ENCODE measurements at regions not wholly inside any gene's neighbourhood (a gene's known extent, or its start where the extent isn't known, plus 50 kb on each side); places are given as distances from the start of the nearest gene placed in this dataset.

GRCh38 chr5:176166427-176166826 is 71.8 kb upstream of the SIMC1 start:
- H3K9ac ChIP-seq (ENCODE audit: insufficient read depth, low read depth, low read length): no peak overlapping the region
- intact Hi-C loops (cut with micrococcal nuclease; ENCODE audit: unreplicated experiment): no loop called here
- ChIA-PET POLR2A (no interaction called here), CTCF (ENCODE audit: low intra/inter-chr PET ratio, low total read pairs) (no interaction called here)
- no peaks in the 10 kb centered on the region for H3K4me1 ChIP-seq (ENCODE audit: insufficient read depth, low read length)
- FAIRE-seq (no peak), DNase-seq (ENCODE audit: low spot score) (no peak), ATAC-seq (no peak)
- BruUV-seq (replicated peaks): no TSS peak
- no peaks in the 10 kb centered on the region for H4K20me1 ChIP-seq (ENCODE audit: insufficient read depth, low read length)
- no peaks in the 10 kb centered on the region; a peak in 1 of 5 replicates for H3K27me3 ChIP-seq (ENCODE audit: control insufficient read depth in 1 of 2, insufficient read depth in 2 of 2, low read length in 2 of 2)
- 1% methylated on average over 4 of the region's 4 CpGs for WGBS (ENCODE audit: low lambda C conversion rate)
- no peak overlapping the region for H3K4me2 ChIP-seq (ENCODE audit: low read depth, low read length)
- H2AFZ ChIP-seq (ENCODE audit: low read length): no peak overlapping the region
- no peak overlapping the region for H3K27ac ChIP-seq (ENCODE audit: extremely low read length, insufficient read depth, low read length)
- H3K9me3 ChIP-seq (ENCODE audit: low read length): no peaks in the 10 kb centered on the region
- H3K79me2 ChIP-seq (ENCODE audit: insufficient read depth, low read length): no peaks in the 10 kb centered on the region
- no peak for TF ChIP-seq ZBTB10 (CRISPR knock-in tag; IDR thresholded peaks at IDR 0.05; ENCODE audit: borderline replicate concordance)
- no peak for TF ChIP-seq GTF3A (CRISPR knock-in tag; conservative IDR thresholded peaks at IDR 0.05)
- TF ChIP-seq ARNTL (CRISPR knock-in tag; IDR thresholded peaks at IDR 0.05): no peak
- H3K36me3 ChIP-seq (replicated peaks in 1 of 2; ENCODE audit: control insufficient read depth in 1 of 2, insufficient read depth in 2 of 2, low read length in 2 of 2): no peaks in the 10 kb centered on the region
- in situ Hi-C loops (cut with HindIII; ENCODE audit: extremely low pct_ligation_motif_present, low pct_unique_long_range_greater_than_20kb): no loop called here
- no peak overlapping the region for H3K4me3 ChIP-seq (replicated peaks in 1 of 3; ENCODE audit: insufficient read depth in 1 of 3, low read depth in 2 of 3, low read length in 3 of 3)

- intact Hi-C loops (cut with micrococcal nuclease; ENCODE audit: unreplicated experiment) (no loop called here), in situ Hi-C loops (cut with HindIII; ENCODE audit: extremely low pct_ligation_motif_present, low pct_unique_long_range_greater_than_20kb) (no loop called here)
- Histone ChIP-seq H4K20me1 (ENCODE audit: insufficient read depth, low read length) (no peaks in the 10 kb centered on the region), H2AFZ (ENCODE audit: low read length) (no peak overlapping the region), H3K79me2 (ENCODE audit: insufficient read depth, low read length) (no peaks in the 10 kb centered on the region), H3K4me3 (replicated peaks in 1 of 3; ENCODE audit: insufficient read depth in 1 of 3, low read depth in 2 of 3, low read length in 3 of 3) (no peak overlapping the region), H3K4me1 (ENCODE audit: insufficient read depth, low read length) (no peaks in the 10 kb centered on the region), H3K27me3 (ENCODE audit: control insufficient read depth in 1 of 2, insufficient read depth in 2 of 2, low read length in 2 of 2) (no peaks in the 10 kb centered on the region), H3K27ac (ENCODE audit: extremely low read length, insufficient read depth, low read length) (no peak overlapping the region), H3K9me3 (ENCODE audit: low read length) (no peaks in the 10 kb centered on the region), H3K9ac (ENCODE audit: insufficient read depth, low read depth, low read length) (no peak overlapping the region), H3K36me3 (replicated peaks in 1 of 2; ENCODE audit: control insufficient read depth in 1 of 2, insufficient read depth in 2 of 2, low read length in 2 of 2) (no peaks in the 10 kb centered on the region), H3K4me2 (ENCODE audit: low read depth, low read length) (no peak overlapping the region)
- POLR2A ChIA-PET: no interaction called here
- 15% methylated on average over 6 of the region's 6 CpGs for WGBS (ENCODE audit: low lambda C conversion rate)
- ATAC-seq: no peak
- CTCF ChIA-PET (ENCODE audit: low intra/inter-chr PET ratio, low total read pairs): no interaction called here
- no peak for DNase-seq (ENCODE audit: low spot score)
- FAIRE-seq: no peak
- BruUV-seq (replicated peaks): no TSS peak
- TF ChIP-seq FOXK1 (CRISPR knock-in tag; IDR thresholded peaks at IDR 0.05; ENCODE audit: borderline replicate concordance, low read depth) (no peak), TRIM24 (CRISPR knock-in tag; IDR thresholded peaks at IDR 0.05) (no peak), ZNF503 (CRISPR knock-in tag; IDR thresholded peaks at IDR 0.05) (no peak), ELF4 (CRISPR knock-in tag; IDR thresholded peaks at IDR 0.05; ENCODE audit: borderline replicate concordance) (no peak), PRDM4 (CRISPR knock-in tag; IDR thresholded peaks at IDR 0.05; ENCODE audit: borderline replicate concordance) (no peak), CAMTA2 (CRISPR knock-in tag; IDR thresholded peaks at IDR 0.05; ENCODE audit: borderline replicate concordance) (no peak), ZNF124 (CRISPR knock-in tag; IDR thresholded peaks at IDR 0.05) (no peak), CENPBD1 (CRISPR knock-in tag; IDR thresholded peaks at IDR 0.05; ENCODE audit: borderline replicate concordance, low read depth) (no peak), ATAD3A (CRISPR knock-in tag; IDR thresholded peaks at IDR 0.05) (no peak)
Measured at GRCh38 chr5:176167800-176168199, 70.4 kb upstream of the SIMC1 start.

All from HepG2 (cell line).